Activated CD4-positive, alpha-beta memory T cell treated with anti-CD3 and anti-CD28 coated beads, Interleukin-2, amount 10 ng/mL, durations not matched to agents 7 days and 5 days (primary cell): ENCODE measurements at regions not wholly inside any gene's neighbourhood (a gene's known extent, or its start where the extent isn't known, plus 50 kb on each side); places are given as distances from the start of the nearest gene placed in this dataset.
A peak's percentile ranks its signal among the peaks of the same experiment; 100 is the strongest.

Experiments
- CTCF ChIA-PET: fragments of 350-600 bp; sonication (Branson Sonifier 250); formaldehyde crosslinking; loops from one replicate; lab custom pipeline; 2021; ENCODE audit warnings: antibody characterized with exemption, inconsistent platforms; lab: Charles Lee
- POLR2A ChIA-PET: fragments of 350-600 bp; sonication (Branson Sonifier 250); formaldehyde crosslinking; loops from one replicate; lab custom pipeline; 2021; ENCODE audit warnings: antibody characterized with exemption; lab: Charles Lee
- DNase-seq: peaks from one replicate; pipeline ENCODE4 v3.0.0-alpha.2; 2020
- H3K27ac Mint-ChIP-seq: one replicate; pipeline ENCODE4 v1.8.0; 2021; ENCODE audit warnings: mild to moderate bottlenecking, mixed read lengths
- H3K27me3 Mint-ChIP-seq: one replicate; pipeline ENCODE4 v1.8.0; 2021; ENCODE audit warnings: mixed read lengths
- H3K36me3 Mint-ChIP-seq: one replicate; pipeline ENCODE4 v1.8.0; 2021; ENCODE audit warnings: low read depth, mixed read lengths
- H3K4me1 Mint-ChIP-seq: one replicate; pipeline ENCODE4 v1.8.0; 2021; ENCODE audit warnings: mixed read lengths
- H3K4me3 Mint-ChIP-seq: one replicate; pipeline ENCODE4 v1.8.0; 2021; ENCODE audit warnings: mild to moderate bottlenecking, mixed read lengths
- H3K9me3 Mint-ChIP-seq: one replicate; pipeline ENCODE4 v1.8.0; 2021; ENCODE audit warnings: mixed read lengths

DNA sequence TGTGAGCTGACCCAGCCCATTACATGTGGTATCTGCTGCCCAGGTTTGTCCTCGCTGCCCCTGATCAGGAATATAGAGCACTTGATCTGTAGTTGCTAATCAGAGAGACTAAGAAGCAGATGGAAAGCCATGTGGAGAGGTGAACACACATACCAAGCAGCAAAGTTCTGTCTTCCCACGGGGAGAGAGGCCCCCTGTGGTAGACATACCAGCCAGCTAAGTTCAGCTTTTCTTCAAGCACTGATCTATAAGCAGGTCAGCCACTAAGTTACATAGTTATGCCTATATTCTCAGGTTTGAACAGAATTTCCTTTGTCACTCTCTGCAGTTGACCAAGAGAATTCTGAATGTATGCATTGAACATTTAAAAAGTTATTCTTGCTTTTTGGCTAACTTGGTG is 76.4 kb downstream of the DDX3Y start:
- Mint-ChIP-seq H3K9me3 (no peaks in the 10 kb centered on the region), H3K27me3 (no peaks in the 10 kb centered on the region), H3K4me1 (no peaks in the 10 kb centered on the region), H3K4me3 (no peak overlapping the region), H3K36me3 (no peaks in the 10 kb centered on the region), H3K27ac (no peak overlapping the region)
- POLR2A ChIA-PET, result no interaction called here
- CTCF ChIA-PET, result no interaction called here
- no peak for DNase-seq

DNA sequence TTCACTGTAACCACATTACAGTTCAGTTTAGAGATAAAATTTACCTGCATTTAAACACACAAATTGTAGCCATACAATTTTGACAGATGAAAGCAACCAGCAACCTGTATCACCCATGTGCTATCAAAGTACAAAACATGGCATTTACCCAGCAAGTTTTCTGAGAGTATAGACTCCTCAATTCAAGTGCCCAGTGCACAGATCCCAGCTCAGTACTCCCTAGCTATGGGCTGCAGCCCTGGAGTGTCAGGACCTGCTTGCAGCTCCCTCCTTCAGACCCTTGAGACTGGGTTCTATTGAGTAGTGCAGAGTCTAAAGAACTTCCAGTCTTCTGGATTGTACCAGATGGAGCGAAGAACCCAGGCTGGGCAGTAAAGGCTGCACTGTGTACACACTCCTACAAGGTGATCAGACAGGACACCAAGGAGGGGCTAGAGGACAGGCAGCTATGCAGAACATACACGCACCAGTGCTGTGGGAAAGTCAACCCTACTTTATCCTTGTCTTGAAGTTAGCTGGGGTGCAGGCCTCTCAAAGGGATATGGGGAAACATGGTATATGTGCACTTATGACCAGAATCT is 77.7 kb downstream of the DDX3Y start:
- DNase-seq, result no peak
- H3K36me3 Mint-ChIP-seq, result no peaks in the 10 kb centered on the region
- H3K27ac Mint-ChIP-seq, result no peak overlapping the region
- ChIA-PET CTCF (no interaction called here), POLR2A (no interaction called here)
- no peaks in the 10 kb centered on the region for H3K27me3 Mint-ChIP-seq
- no peak overlapping the region for H3K4me3 Mint-ChIP-seq
- no peaks in the 10 kb centered on the region for H3K9me3 Mint-ChIP-seq
- H3K4me1 Mint-ChIP-seq, result no peaks in the 10 kb centered on the region

DNA sequence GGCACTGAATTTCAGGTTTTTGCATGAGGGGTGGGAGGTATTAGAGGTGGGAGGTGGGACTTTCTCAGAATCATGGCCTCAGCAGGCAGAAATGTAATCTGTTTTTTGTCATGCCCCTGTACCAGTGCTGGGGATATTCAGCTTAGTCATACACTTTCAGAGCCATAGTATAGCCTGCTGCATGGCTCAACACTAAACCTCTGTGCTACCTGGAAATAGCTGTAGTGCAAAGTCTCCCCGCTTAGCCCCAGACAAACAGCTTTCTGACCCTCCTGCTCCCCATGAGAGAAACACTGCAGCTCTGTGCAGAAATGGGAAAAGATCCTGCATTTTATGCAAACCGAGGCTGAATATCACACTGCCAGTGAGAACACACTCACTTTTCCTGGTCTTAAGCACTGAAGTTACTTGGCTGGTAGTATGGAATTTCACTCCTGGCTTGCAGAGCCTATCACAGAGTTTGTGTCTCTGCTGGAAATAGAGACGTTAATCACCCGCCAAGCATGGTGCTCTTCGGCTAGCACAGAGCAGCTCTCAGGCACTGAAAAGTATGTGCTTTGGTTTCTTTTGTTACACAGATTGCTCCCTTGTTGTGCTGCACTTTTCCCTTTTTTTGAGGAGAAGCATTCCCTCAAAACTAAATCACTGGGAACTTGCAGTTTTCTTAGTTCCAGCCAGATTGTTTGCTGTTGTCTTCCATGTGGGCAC is 80.1 kb downstream of the DDX3Y start:
- POLR2A ChIA-PET, result no interaction called here
- CTCF ChIA-PET, result no interaction called here

DNA sequence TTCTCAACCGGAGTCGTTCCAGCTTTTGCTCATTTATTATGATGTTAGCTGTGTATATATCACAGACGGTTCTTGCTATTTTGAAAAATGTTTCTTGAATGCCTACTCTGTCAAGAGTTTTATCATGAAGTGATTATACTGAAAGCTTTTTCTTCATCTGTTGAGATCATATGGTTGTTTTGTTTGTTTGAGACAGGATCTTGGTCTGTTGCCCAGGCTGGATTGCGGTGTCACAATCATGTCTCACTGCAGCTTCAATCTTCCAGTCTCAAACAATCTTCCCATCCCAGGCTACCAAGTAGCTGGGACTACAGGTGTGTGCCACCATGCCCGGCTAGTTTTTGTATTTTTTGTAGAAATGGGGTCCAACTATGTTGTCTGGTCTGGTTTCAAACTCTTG is 112.8 kb downstream of the DDX3Y start:
- ChIA-PET CTCF (no interaction called here), POLR2A (no interaction called here)
- no peaks in the 10 kb centered on the region for H3K9me3 Mint-ChIP-seq
- peaks cover 29% of the 10 kb centered on the region for H3K4me1 Mint-ChIP-seq
- H3K27me3 Mint-ChIP-seq, result no peaks in the 10 kb centered on the region
- no peak overlapping the region for H3K27ac Mint-ChIP-seq
- no peak overlapping the region for H3K4me3 Mint-ChIP-seq
- peaks cover 4% of the 10 kb centered on the region for H3K36me3 Mint-ChIP-seq
- no peak for DNase-seq

More for the DNA sequence above, 80.1 kb downstream of the DDX3Y start:
- Mint-ChIP-seq H3K4me1 (no peaks in the 10 kb centered on the region), H3K27ac (no peak overlapping the region), H3K9me3 (no peaks in the 10 kb centered on the region), H3K4me3 (no peak overlapping the region), H3K36me3 (no peaks in the 10 kb centered on the region), H3K27me3 (peaks cover 4% of the 10 kb centered on the region)
- no peak for DNase-seq

DNA sequence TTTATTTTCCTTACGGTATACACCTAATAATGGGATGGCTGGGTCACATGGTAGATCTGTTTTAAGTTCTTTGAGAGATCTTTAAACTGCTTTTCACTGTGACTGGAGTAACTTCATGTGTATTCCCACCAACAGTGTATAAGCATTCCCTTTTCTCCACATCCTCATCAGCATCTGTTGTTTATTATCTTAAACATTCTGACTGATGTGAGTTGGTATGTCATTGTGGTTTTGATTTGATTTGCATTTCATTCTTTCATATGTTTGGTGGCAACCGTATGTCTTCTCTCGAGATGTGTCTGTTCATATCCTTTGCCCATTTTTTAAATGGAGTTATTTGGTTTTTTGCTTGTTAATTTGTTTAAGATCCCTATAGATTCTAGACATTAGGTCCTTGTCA is 114.8 kb downstream of the DDX3Y start:
- CTCF ChIA-PET, result no interaction called here
- Mint-ChIP-seq H3K4me1 (peaks cover 29% of the 10 kb centered on the region), H3K9me3 (no peaks in the 10 kb centered on the region), H3K27me3 (no peaks in the 10 kb centered on the region), H3K4me3 (no peak overlapping the region), H3K27ac (no peak overlapping the region), H3K36me3 (peaks cover 4% of the 10 kb centered on the region)
- DNase-seq, result no peak
- POLR2A ChIA-PET, result no interaction called here

DNA sequence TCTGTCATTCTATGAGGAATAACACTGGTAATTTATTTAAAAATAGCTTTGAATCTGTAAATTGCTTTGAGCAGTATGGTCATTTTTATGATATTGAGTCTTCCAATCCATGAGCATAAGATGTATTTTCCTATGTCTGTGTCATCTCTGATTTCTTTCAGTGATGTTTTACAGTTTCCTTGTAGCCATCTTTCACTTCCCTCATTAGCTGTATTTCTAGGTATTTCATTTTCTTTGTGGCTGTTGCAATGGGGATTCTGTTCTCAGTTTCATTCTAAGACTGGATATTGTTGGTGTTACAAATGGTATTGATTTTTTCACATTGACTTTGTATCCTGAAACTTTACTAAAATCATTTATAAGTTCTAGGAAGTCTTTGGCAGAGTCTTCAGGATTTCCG is 116.2 kb downstream of the DDX3Y start:
- DNase-seq, result no peak
- Mint-ChIP-seq H3K36me3 (peaks cover 4% of the 10 kb centered on the region), H3K27ac (peak overlapping the region; percentile 8), H3K27me3 (no peaks in the 10 kb centered on the region), H3K4me3 (no peak overlapping the region), H3K4me1 (peaks cover 28% of the 10 kb centered on the region), H3K9me3 (no peaks in the 10 kb centered on the region)
- CTCF ChIA-PET, result no interaction called here
- POLR2A ChIA-PET, result interaction anchor here (1.4 kb wide), 1 partner anchor 115 kb away, joined by 4 read pairs; no protein-coding TSS in a partner anchor

DNA sequence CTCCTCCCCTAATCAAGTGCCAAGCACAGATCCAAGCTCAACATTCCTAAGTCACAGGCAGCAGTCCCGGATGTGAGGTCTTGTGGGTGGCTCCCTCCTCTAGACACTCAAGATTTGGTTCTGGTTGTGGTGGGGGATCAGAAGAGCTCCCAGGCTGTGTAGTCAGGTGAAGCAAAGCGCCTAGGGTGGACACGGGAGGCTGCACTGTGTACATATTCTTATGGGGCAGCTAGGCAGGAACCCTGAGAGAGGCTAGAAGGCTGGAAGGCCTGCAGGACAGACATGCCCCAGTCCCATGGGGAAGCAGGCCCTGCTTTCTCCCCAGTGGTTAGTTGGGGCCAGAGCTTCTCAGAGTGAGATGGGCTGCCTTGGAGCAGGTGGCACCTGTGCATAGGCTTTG is 118.9 kb downstream of the DDX3Y start:
- no peaks in the 10 kb centered on the region for H3K27me3 Mint-ChIP-seq
- POLR2A ChIA-PET, result no interaction called here
- no peaks in the 10 kb centered on the region for H3K9me3 Mint-ChIP-seq
- H3K4me1 Mint-ChIP-seq, result peaks cover 17% of the 10 kb centered on the region
- no peaks in the 10 kb centered on the region for H3K36me3 Mint-ChIP-seq
- no peak overlapping the region for H3K27ac Mint-ChIP-seq
- CTCF ChIA-PET, result no interaction called here
- DNase-seq, result no peak
- no peak overlapping the region for H3K4me3 Mint-ChIP-seq

DNA sequence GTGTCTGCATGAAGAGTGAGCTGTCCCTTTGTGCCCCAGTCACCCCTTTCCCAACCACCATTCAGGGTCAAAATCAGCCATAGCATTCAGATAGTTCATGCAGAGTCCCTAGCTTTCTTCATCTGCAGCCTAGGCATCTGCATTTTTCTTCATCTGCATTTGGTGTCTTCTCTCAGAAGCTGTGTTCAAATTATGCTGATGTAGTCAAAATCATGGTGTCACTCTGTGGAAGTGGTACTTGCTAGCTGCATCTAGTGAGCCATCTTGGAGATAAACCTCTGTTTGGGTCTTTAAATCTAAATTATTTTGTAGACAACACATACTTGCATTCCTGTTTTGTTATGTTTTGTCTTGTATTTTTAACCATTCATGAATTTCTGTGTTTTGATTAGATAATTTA is 119.8 kb downstream of the DDX3Y start:
- ChIA-PET POLR2A (no interaction called here), CTCF (no interaction called here)
- Mint-ChIP-seq H3K4me3 (no peak overlapping the region), H3K9me3 (peaks cover 2% of the 10 kb centered on the region), H3K4me1 (peaks cover 17% of the 10 kb centered on the region), H3K27ac (no peak overlapping the region), H3K27me3 (no peaks in the 10 kb centered on the region), H3K36me3 (no peaks in the 10 kb centered on the region)
- no peak for DNase-seq

DNA sequence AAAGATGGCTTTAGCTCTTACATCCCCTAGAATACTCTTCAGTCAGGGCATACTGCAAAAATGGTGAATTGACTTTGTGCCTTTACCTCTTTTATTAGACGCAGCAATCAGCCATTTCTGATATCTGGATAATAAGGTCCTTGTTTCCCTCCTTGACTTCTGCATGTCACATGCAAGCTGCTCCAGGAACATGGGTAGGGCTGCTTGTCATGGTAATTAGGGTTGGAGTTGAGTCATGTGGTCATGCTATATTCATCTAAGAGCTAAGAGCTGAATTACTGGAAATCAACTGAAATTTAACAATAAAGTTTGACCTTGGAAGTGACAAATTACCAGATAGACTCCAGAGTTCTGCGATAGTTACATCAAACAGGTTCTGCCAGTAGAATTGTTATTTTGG is 122.2 kb downstream of the DDX3Y start:
- no peaks in the 10 kb centered on the region for H3K27me3 Mint-ChIP-seq
- DNase-seq, result no peak
- peaks cover 2% of the 10 kb centered on the region for H3K9me3 Mint-ChIP-seq
- H3K4me1 Mint-ChIP-seq, result no peaks in the 10 kb centered on the region
- H3K4me3 Mint-ChIP-seq, result no peak overlapping the region
- ChIA-PET POLR2A (no interaction called here), CTCF (no interaction called here)
- no peak overlapping the region for H3K27ac Mint-ChIP-seq
- H3K36me3 Mint-ChIP-seq, result no peaks in the 10 kb centered on the region

DNA sequence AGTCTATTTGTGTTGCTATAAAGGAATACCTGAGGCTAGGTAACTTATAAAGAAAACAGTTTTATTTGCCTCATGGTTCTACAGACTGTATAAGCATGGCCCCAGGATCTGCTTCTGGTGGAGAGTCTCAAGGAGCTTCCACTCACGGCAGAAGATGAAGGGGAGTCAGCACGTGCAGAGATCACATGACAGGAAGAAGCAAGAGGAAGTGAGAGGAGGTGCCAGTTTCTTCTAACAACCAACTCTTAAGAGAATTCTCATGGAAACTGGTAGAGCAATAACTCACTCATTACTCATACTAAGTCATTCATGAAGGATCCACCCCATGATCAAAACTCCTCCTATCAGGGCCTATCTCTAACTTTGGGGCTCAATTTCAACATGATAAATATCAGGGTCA is 135.6 kb downstream of the DDX3Y start:
- ChIA-PET POLR2A (no interaction called here), CTCF (no interaction called here)
- H3K4me3 Mint-ChIP-seq, result no peak overlapping the region
- no peak for DNase-seq
- H3K36me3 Mint-ChIP-seq, result no peaks in the 10 kb centered on the region
- no peaks in the 10 kb centered on the region for H3K27me3 Mint-ChIP-seq
- no peaks in the 10 kb centered on the region for H3K9me3 Mint-ChIP-seq
- no peak overlapping the region for H3K27ac Mint-ChIP-seq
- H3K4me1 Mint-ChIP-seq, result peaks cover 4% of the 10 kb centered on the region

DNA sequence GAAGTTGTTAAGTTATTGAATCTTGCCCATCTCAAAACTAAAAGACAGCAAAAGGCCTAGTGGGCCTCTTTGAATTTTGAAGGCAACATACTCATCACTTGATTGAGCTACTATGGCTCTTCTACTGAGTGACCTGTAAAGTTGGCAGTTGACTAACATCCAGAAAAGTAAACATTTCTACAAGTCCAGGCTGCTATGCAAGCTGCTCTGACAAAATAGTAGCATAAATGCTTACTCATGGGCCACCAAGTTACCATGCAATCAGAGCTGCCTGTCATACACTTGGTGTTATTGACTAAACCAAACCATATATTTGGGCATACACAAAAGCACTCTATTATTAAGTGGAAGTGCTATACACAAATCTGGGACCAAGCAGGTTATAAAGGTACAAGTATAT is 148.8 kb downstream of the DDX3Y start:
- H3K27ac Mint-ChIP-seq, result no peak overlapping the region
- no peaks in the 10 kb centered on the region for H3K9me3 Mint-ChIP-seq
- H3K4me1 Mint-ChIP-seq, result no peaks in the 10 kb centered on the region
- no peak overlapping the region for H3K4me3 Mint-ChIP-seq
- POLR2A ChIA-PET, result no interaction called here
- CTCF ChIA-PET, result no interaction called here
- H3K27me3 Mint-ChIP-seq, result no peaks in the 10 kb centered on the region
- no peak for DNase-seq
- H3K36me3 Mint-ChIP-seq, result no peaks in the 10 kb centered on the region

DNA sequence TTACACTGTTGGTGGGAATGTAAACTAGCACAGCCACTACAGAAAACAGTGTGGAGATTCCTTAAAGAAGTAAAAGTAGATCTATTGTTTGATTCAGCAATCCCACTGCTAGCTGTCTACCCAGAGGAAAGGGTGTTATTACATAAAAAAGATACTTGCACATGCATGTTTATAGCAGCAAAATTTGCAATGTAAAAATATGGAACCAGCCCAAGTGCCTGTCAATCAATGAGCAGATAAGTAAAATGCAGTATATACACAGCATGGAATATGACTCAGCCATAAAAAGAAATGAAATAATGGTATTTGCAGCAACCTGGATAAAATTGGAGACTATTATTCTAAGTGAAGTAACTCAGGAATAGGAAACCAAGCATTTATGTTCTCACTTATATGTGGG is 161.7 kb downstream of the DDX3Y start:
- no peaks in the 10 kb centered on the region for H3K36me3 Mint-ChIP-seq
- ChIA-PET CTCF (interaction anchor here (1.1 kb wide), 1 partner anchor 69 kb away, joined by 3 read pairs; no protein-coding TSS in a partner anchor), POLR2A (no interaction called here)
- peaks cover 12% of the 10 kb centered on the region for H3K4me1 Mint-ChIP-seq
- no peaks in the 10 kb centered on the region for H3K27me3 Mint-ChIP-seq
- DNase-seq, result no peak
- no peak overlapping the region for H3K27ac Mint-ChIP-seq
- peaks cover 3% of the 10 kb centered on the region for H3K9me3 Mint-ChIP-seq
- no peak overlapping the region for H3K4me3 Mint-ChIP-seq

DNA sequence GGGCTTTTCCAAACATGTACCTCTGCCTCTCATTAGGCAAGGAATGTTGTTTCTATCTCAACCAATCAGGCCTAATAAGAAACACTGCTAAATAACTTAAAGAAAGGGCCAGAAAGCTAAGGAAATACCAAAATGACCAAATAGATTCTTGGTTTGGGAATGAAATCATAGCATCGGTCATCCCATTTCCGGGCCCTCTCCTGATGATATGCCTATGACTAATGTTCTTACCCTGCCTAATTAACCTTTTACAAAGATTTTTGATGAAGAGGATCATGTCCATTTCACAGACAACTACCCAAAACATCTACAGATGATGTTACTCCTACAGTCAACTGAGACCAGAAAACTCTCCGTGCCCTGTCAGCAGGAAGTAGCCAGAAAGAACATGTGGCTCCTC is 164.0 kb downstream of the DDX3Y start:
- Mint-ChIP-seq H3K4me3 (no peak overlapping the region), H3K27me3 (peaks cover 1% of the 10 kb centered on the region), H3K27ac (no peak overlapping the region), H3K4me1 (peaks cover 10% of the 10 kb centered on the region), H3K9me3 (peaks cover 3% of the 10 kb centered on the region), H3K36me3 (peaks cover 2% of the 10 kb centered on the region)
- CTCF ChIA-PET, result no interaction called here
- POLR2A ChIA-PET, result no interaction called here
- no peak for DNase-seq

DNA sequence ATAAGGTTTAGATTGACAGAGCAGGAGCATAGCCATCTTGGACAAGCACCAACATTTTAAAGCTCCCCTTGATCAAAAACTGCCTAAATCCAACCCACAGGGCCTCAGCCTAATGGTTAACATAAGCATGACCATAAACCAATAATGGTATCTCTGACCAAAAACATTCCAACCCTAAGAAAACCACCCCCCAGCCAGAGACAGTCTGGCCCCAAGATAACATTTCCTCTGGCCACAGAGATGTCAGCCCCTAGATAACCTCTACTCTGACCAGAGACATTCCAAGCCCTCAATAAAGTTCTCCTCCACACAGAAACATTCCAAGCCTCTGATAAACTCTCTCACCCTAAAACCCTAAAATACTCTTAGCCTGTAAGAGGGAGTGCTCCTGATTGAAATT is 164.4 kb downstream of the DDX3Y start:
- ChIA-PET CTCF (no interaction called here), POLR2A (no interaction called here)
- Mint-ChIP-seq H3K27ac (no peak overlapping the region), H3K36me3 (peaks cover 2% of the 10 kb centered on the region), H3K4me1 (peaks cover 10% of the 10 kb centered on the region), H3K27me3 (peaks cover 1% of the 10 kb centered on the region), H3K9me3 (peaks cover 8% of the 10 kb centered on the region), H3K4me3 (no peak overlapping the region)
- DNase-seq, result no peak
